ENCODE measurements at regions not wholly inside any gene's neighbourhood (a gene's known extent, or its start where the extent isn't known, plus 50 kb on each side); places are given as distances from the start of the nearest gene placed in this dataset.
"Not testable (repeated sequence)": the region's sequence is repeated elsewhere in the genome, so short reads cannot be mapped to it uniquely, and the experiment has no call there.

- no peak for TF ChIP-seq RREB1 (CRISPR knock-in tag; IDR thresholded peaks at IDR 0.05)
These were observed 233.8 kb upstream of the TBX18 start (continued) for GRCh38 chr6:84998223-84998622.

- BruUV-seq (replicated peaks); H3K27me3 ChIP-seq (ENCODE audit: control insufficient read depth in 2 of 2, insufficient read depth in 2 of 2, low read length in 2 of 2); in situ Hi-C loops (cut with MboI); CTCF ChIA-PET (ENCODE audit: low intra/inter-chr PET ratio); POLR2A ChIA-PET; ATAC-seq; DNase-seq (ENCODE audit: extremely low read depth in 1 of 4, low spot score in 3 of 4); H3K4me3 ChIP-seq; H3K79me2 ChIP-seq (ENCODE audit: control insufficient read depth, insufficient read depth, low read length); H3K36me3 ChIP-seq (ENCODE audit: control insufficient read depth, insufficient read depth, low read length); FAIRE-seq; H2AFZ ChIP-seq (ENCODE audit: low read depth, low read length); H3K9ac ChIP-seq (ENCODE audit: insufficient read depth in 1 of 2, low read depth in 2 of 2, low read length in 2 of 2); H4K20me1 ChIP-seq (replicated peaks; ENCODE audit: control insufficient read depth, insufficient read depth, low read length); intact Hi-C loops (cut with micrococcal nuclease); H3K9me3 ChIP-seq (replicated peaks; ENCODE audit: control insufficient read depth, insufficient read depth, low read depth, low read length); H3K9me1 ChIP-seq (ENCODE audit: control insufficient read depth, insufficient read depth, low read length); H3K27ac ChIP-seq (ENCODE audit: extremely low read depth, low read depth, low read length); H3K4me1 ChIP-seq (replicated peaks in 1 of 2; ENCODE audit: control insufficient read depth in 2 of 2, insufficient read depth in 2 of 2, low read length in 2 of 2); H3K4me2 ChIP-seq (ENCODE audit: insufficient read depth, low read length): not testable (repeated sequence)
- WGBS (ENCODE audit: insufficient coverage, low coverage, missing lambda C conversion rate), result 0% methylated on average over 1 of the region's 1 CpG
These were observed 224.4 kb upstream of the TBX18 start for GRCh38 chr6:84988766-84989165.

Data from K562 (cell line).